ENCODE measurements at regions not wholly inside any gene's neighbourhood (a gene's known extent, or its start where the extent isn't known, plus 50 kb on each side); places are given as distances from the start of the nearest gene placed in this dataset.
"Not testable (repeated sequence)": the region's sequence is repeated elsewhere in the genome, so short reads cannot be mapped to it uniquely, and the experiment has no call there.

DNA sequence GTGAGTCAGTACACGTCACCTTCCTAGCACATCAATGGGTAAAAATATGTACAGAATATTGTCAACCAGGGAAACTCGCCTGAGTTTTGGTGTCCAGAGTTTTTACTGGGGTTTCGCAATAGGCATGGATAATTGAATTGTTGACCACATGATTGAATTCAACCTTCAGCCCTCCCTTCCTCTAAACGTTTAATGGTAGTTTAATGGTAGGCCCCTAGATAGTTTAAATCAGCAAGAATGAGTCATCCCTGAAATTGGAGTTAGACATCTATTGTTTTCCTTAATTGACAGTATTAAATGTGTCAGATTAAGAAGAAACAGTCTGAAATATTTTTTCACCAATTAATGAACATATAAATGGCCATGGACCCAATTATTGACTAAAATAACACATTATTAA lies 57.8 kb upstream of the CACNA2D1 start:
- no peak for DNase-seq (ENCODE audit: low read depth in 2 of 3, low spot score in 2 of 3)

DNA sequence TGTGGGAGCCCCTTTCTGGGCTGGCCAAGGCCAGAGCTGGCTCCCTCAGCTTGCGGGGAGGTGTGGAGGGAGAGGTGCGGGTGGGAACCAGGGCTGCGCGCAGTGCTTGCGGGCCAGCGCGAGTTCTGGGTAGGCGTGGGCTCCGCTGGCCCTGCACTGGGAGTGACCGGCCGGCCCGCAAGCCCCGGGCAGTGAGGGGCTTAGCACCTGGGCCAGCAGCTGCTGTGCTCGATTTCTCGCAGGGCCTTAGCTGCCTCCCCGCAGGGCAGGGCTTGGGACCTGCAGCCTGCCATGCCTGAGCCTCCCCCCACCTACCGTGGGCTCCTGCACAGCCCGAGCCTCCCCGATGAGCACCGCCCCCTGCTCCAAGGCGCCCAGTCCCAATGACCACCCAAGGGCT lies 56.0 kb upstream of the CACNA2D1 start:
- not testable (repeated sequence) for DNase-seq (ENCODE audit: low read depth in 2 of 3, low spot score in 2 of 3)

DNA sequence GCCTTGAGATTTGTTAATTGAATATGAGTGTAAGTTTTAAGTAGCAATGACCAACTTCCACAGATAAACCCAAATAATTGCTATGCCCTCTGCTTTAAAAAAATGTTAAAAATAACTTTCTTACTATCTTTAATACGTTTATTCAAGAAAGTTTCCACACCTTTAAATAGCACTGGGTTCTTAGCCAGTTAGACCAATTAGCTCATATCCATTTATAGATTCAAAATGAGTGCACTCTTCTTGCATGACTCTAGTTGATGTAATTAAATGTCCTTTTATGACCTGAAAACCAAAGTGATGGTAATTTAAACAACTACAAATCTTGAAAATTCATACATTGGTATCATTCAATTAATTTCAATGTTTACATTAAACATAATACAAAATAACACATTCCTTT lies 50.8 kb upstream of the CACNA2D1 start:
- DNase-seq (ENCODE audit: low read depth in 2 of 3, low spot score in 2 of 3), result no peak

Measured in hematopoietic multipotent progenitor cell (in vitro differentiated cells).